Lower leg skin (tissue), 4 donors: ENCODE measurements at regions not wholly inside any gene's neighbourhood (a gene's known extent, or its start where the extent isn't known, plus 50 kb on each side); places are given as distances from the start of the nearest gene placed in this dataset.

Experiments used
- DNase-seq, 2 donors: peaks; one replicate each; pipeline ENCODE4 v3.0.0-alpha.2; 2019; ENCODE audit warnings: low spot score in 2 of 2
- H3K4me3 ChIP-seq: fragments of 200-600 bp; sonication (generic); 2 replicates; pipeline ENCODE4 v1.5.1; 2017; ENCODE audit warnings: mild to moderate bottlenecking, low read depth; ENCODE audit not compliant: poor library complexity, severe bottlenecking
- POLR2A ChIP-seq, 2 donors: fragments of 450-650 bp; IDR thresholded peaks; one replicate each; pipeline ENCODE4 v1.6.1; 2016 to 2017; ENCODE audit warnings: antibody characterized with exemption in 2 of 2, mild to moderate bottlenecking in 1 of 2, moderate library complexity in 1 of 2
- WGBS, 2 donors: methylation state at CpG; one replicate each; pipeline ENCODE4 v1.1.5; 2018; 5-methylcytosine and 5-hydroxymethylcytosine counted together
- intact Hi-C: fragments of 100-400 bp; cut with DNase I; formaldehyde crosslinking; loops from one replicate; pipeline ENCODE4 v1.15.0; 2023; ENCODE audit warnings: low total_unique reads
- TF ChIP-seq, protein P1 (sequence below), 3 donors: fragments of 450-650 bp; IDR thresholded peaks; one replicate each; pipeline ENCODE4 v1.5.1; 2016; ENCODE audit warnings: antibody characterized with exemption in 3 of 3, mild to moderate bottlenecking in 3 of 3, moderate library complexity in 2 of 3

DNA sequence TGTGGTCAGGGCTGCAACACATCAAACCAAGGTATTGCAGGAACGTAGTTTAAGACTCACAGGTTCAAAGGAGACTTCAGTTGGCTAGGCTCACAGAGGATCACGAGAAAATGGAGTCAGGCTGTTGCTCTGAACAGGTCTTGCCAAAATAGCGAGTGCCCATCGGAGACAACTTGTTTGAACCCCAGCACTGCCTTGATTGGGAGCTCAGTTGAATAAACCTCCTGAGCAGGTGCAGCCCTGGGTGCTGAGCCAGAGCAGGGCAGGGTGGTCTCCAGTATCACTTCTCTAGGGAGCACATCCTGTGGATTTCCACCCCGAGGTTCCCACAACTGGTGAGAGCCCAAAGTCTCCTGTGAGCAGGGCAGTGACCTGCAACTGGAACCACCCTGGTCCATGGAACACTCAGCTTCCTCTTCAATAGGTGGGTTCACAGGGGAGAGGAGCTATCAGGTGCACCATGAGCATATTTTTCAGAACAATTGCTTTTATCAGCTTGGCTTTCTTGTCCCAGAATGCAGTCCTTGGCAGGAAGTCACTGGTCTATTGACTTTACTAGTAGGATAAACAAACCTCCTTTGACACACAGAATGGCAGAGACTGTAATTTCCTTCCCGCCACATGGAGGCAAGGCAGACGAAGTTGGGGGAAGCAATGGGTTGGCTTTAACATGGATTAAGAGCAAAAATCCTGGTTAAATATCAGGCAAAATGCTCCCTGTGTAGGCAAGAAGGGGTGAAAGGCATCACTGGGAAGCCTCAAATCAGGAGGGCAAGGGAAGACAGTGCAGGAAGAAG is 267.7 kb upstream of the FOXQ1 start:
- DNase-seq, result peak in 1 of 2 donors; percentile 54

DNA sequence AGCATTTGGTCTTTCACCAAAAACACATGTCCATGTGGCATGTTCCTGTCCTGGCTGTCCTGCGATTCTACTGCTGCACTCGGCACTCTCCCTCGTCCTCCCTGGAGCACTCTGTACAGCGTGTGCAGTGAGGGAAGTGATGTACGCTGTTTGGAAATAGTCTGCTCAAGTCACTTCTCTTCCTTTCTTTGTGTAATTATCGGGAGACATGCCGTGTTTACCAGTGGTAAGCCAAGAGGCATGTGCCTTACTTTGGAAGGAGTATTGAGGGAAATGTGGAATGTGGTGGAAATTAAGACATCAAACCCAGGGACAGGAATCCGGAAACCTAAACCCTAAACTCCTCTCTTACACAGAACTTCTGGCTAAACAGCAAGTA is 268.5 kb upstream of the FOXQ1 start:
- 60 to 73% methylated on average over 8 of the region's 8 CpGs for WGBS, 2 donors
- TF ChIP-seq, protein P1, sequence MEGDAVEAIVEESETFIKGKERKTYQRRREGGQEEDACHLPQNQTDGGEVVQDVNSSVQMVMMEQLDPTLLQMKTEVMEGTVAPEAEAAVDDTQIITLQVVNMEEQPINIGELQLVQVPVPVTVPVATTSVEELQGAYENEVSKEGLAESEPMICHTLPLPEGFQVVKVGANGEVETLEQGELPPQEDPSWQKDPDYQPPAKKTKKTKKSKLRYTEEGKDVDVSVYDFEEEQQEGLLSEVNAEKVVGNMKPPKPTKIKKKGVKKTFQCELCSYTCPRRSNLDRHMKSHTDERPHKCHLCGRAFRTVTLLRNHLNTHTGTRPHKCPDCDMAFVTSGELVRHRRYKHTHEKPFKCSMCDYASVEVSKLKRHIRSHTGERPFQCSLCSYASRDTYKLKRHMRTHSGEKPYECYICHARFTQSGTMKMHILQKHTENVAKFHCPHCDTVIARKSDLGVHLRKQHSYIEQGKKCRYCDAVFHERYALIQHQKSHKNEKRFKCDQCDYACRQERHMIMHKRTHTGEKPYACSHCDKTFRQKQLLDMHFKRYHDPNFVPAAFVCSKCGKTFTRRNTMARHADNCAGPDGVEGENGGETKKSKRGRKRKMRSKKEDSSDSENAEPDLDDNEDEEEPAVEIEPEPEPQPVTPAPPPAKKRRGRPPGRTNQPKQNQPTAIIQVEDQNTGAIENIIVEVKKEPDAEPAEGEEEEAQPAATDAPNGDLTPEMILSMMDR (IDR thresholded peaks at IDR 0.05), result no peak
- no peak for TF ChIP-seq POLR2A (IDR thresholded peaks at IDR 0.05)
- no peak for DNase-seq
- intact Hi-C loops, result no loop called here
- no peak overlapping the region for H3K4me3 ChIP-seq

More for the DNA sequence above, 267.7 kb upstream of the FOXQ1 start:
- H3K4me3 ChIP-seq, result no peak overlapping the region
- intact Hi-C loops, result no loop called here
- 66 to 70% methylated on average over 7 of the region's 7 CpGs for WGBS, 2 donors
- TF ChIP-seq, protein P1 (IDR thresholded peaks at IDR 0.05), result no peak
- TF ChIP-seq POLR2A (IDR thresholded peaks at IDR 0.05), result no peak

DNA sequence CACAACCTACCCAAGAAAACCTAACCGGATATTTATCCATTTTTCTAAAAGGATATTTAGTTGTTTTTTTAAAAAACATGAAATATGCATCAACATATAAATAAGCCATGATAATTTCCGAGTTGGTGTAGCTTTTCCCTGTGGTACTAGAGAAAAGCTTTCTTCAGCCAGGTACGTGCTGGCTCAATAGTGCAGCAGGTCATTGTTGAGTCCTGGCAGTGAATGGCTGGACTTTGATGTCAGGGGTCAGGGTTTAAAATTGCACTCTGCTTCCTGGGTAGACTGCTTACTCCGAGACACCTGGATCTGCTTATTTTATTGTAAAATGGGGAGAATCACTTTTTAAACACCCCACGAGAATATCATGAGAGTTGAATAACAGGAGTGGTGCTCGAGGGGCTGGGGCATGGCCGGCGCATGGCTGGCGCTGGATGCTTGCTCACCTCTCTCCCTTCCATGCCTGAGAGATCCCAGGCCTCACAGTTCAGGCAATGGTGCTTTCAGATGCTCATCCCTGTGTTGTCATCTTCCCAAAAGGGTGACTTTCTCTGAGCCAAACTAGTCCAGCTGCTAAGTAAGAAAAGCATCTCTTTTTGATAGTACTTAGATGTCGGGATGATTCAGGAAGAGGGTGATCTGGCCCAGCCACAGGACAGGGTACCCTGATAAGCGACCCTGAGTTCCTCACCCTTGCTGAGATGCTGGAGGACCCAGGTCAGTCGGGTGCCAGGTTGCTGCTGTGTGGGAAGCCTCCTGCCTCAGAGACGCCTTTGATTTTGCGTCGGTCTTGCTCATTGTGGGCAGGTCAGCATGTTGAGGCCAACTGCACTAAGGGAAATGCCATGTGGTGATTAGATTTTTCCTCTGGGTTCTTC is 269.1 kb upstream of the FOXQ1 start:
- WGBS, 2 donors, result 81 to 86% methylated on average over 15 of the region's 15 CpGs
- intact Hi-C loops, result no loop called here

DNA sequence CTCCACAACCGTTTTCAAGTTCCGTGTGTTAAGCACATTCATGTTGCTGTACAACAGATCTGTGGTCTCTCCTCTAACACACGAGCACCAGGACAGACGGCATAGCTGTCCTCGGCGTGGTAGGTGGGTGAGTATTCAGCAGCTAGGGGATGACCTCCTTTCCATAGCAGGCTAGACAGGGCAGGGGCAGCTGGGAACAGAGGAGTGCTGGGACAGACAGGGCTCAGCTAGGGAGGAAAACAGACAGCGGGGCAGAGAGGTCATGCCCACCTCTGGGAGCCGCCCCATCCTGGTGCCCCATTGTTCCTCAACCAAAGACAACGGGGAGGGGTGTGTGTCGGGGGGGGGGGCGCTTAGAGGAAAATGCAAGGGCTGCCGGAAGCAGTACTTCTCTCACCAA is 271.5 kb upstream of the FOXQ1 start:
- no peak overlapping the region for H3K4me3 ChIP-seq
- TF ChIP-seq POLR2A (IDR thresholded peaks at IDR 0.05), result no peak
- TF ChIP-seq, protein P1 (IDR thresholded peaks at IDR 0.05), result no peak
- intact Hi-C loops, result no loop called here
- 68 to 70% methylated on average over 12 of the region's 12 CpGs for WGBS, 2 donors
- peak in 1 of 2 donors; percentile 82 for DNase-seq

More for the DNA sequence above, 269.1 kb upstream of the FOXQ1 start:
- TF ChIP-seq POLR2A (IDR thresholded peaks at IDR 0.05), result no peak
- TF ChIP-seq, protein P1 (IDR thresholded peaks at IDR 0.05), result no peak
- no peak overlapping the region for H3K4me3 ChIP-seq
- DNase-seq, result peak; percentile 7 to 58

DNA sequence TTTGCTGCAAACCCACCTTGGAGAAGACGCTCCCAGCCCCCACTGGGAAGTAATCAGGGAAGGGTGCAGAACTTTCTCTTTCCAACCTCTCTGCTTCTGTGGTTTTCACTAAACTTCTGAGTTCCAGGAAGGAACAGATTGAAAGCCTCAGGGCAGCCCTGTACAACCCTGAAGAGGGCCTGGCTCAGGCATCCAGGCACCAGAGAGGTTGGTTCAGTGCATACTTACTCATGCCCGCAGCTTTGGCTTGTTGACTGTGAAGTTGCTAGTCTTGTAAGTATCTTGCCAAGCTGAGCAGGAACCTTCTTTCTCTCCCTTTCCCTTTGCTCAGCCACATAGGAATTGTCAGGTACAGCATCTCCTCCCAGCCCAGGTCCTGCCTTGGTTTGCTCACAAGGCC is 272.2 kb upstream of the FOXQ1 start:
- H3K4me3 ChIP-seq, result no peak overlapping the region
- intact Hi-C loops, result no loop called here
- 63 to 66% methylated on average over 2 of the region's 2 CpGs for WGBS, 2 donors

More for the DNA sequence above, 272.2 kb upstream of the FOXQ1 start:
- TF ChIP-seq, protein P1 (IDR thresholded peaks at IDR 0.05), result no peak
- no peak for TF ChIP-seq POLR2A (IDR thresholded peaks at IDR 0.05)
- peak in 1 of 2 donors; percentile 82 for DNase-seq
